H1 (cell line): ENCODE measurements at regions not wholly inside any gene's neighbourhood (a gene's known extent, or its start where the extent isn't known, plus 50 kb on each side); places are given as distances from the start of the nearest gene placed in this dataset.

Source experiments
- CTCF ChIA-PET: fragments of 300-600 bp; sonication (Branson Sonifier 250); formaldehyde crosslinking; loops from one replicate; lab custom pipeline; 2021; ENCODE audit not compliant: partially characterized antibody; lab: Charles Lee
- POLR2A ChIA-PET: fragments of 300-600 bp; sonication (Branson Sonifier 250); formaldehyde crosslinking; loops from one replicate; lab custom pipeline; 2021; ENCODE audit warnings: inconsistent platforms; ENCODE audit not compliant: partially characterized antibody; lab: Charles Lee
- DNase-seq, 2 experiments: peaks; one replicate each; pipeline versions ENCODE4 v3.0.0 to v3.0.0-alpha.2; 2010 to 2022; ENCODE audit warnings: low spot score in 2 of 2, low read depth in 1 of 2, mixed read lengths in 1 of 2
- FAIRE-seq: peaks from 2 replicates; lab custom pipeline; 2011; peaks lifted over from hg19 to GRCh38; lab: Jason Lieb, UNC
- H2AFZ ChIP-seq: 2 replicates; pipeline ENCODE4 v1.8.1; 2012; ENCODE audit warnings: low read length, inconsistent platforms
- H2AK5ac ChIP-seq: 2 replicates; pipeline ENCODE4 v1.6.1; 2013; ENCODE audit warnings: low read depth, low read length
- H2BK120ac ChIP-seq: replicated peaks from 2 replicates; pipeline ENCODE3; 2013; ENCODE audit warnings: low read depth, low read length, inconsistent platforms
- H2BK12ac ChIP-seq: 2 replicates; pipeline ENCODE4 v1.6.1; 2013; ENCODE audit warnings: low read depth, low read length
- H2BK15ac ChIP-seq: 2 replicates; pipeline ENCODE4 v1.6.1; 2013; ENCODE audit warnings: low read length
- H2BK20ac ChIP-seq: 2 replicates; pipeline ENCODE4 v1.6.1; 2013; ENCODE audit warnings: low read length
- H2BK5ac ChIP-seq: 2 replicates; pipeline ENCODE4 v1.6.1; 2013; ENCODE audit warnings: low read depth, low read length
- H3K14ac ChIP-seq: 2 replicates; pipeline ENCODE4 v1.6.1; 2013; ENCODE audit warnings: inconsistent platforms; ENCODE audit not compliant: insufficient read length
- H3K18ac ChIP-seq: 2 replicates; pipeline ENCODE4 v1.6.1; 2013; ENCODE audit warnings: low read length; ENCODE audit errors: extremely low read depth
- H3K23ac ChIP-seq: 2 replicates; pipeline ENCODE4 v1.6.1; 2013; ENCODE audit warnings: inconsistent platforms; ENCODE audit not compliant: insufficient read length
- H3K23me2 ChIP-seq: 2 replicates; pipeline ENCODE4 v1.6.1; 2013; ENCODE audit warnings: low read depth, low read length
- H3K27ac ChIP-seq: 2 replicates; pipeline ENCODE4 v1.6.1; 2011; ENCODE audit warnings: low read depth, low read length, inconsistent platforms
- H3K27me3 ChIP-seq, 4 experiments: replicated peaks in 1 of 4; 1 replicate in 1 of 4; 2 replicates in 3 of 4; pipeline versions ENCODE4 v1.6.1 to v1.8.1; 2011 to 2013; ENCODE audit warnings: low read length in 3 of 4, mild to moderate bottlenecking in 3 of 4, inconsistent platforms in 2 of 4, mixed read lengths in 2 of 4, moderate library complexity in 1 of 4; ENCODE audit not compliant: control insufficient read depth in 3 of 4, insufficient read depth in 3 of 4; ENCODE audit errors: extremely low read depth in 1 of 4
- H3K36me3 ChIP-seq, 4 experiments: 2 replicates each; pipeline versions ENCODE4 v1.6.1 to v1.8.1; 2011 to 2013; ENCODE audit warnings: mild to moderate bottlenecking in 4 of 4, low read length in 3 of 4, moderate library complexity in 2 of 4, control low read depth in 1 of 4, inconsistent platforms in 1 of 4; ENCODE audit not compliant: insufficient read depth in 4 of 4, control insufficient read depth in 2 of 4
- H3K4ac ChIP-seq: replicated peaks from 2 replicates; pipeline ENCODE3; 2013; ENCODE audit warnings: low read length, low read depth, mixed read lengths, inconsistent platforms; ENCODE audit not compliant: insufficient read length
- H3K4me1 ChIP-seq, 4 experiments: replicated peaks in 1 of 4; 1 replicate in 1 of 4; 2 replicates in 3 of 4; pipeline versions ENCODE4 v1.6.1 to v1.8.1; 2011 to 2013; ENCODE audit warnings: low read length in 3 of 4, inconsistent platforms in 2 of 4, mixed read lengths in 1 of 4; ENCODE audit not compliant: insufficient read depth in 4 of 4, control insufficient read depth in 3 of 4
- H3K4me2 ChIP-seq, 2 experiments: 2 replicates each; pipeline versions ENCODE4 v1.6.1 to v1.8.1; 2011 to 2013; ENCODE audit warnings: low read depth in 2 of 2, low read length in 2 of 2, control low read depth in 1 of 2, inconsistent platforms in 1 of 2, mild to moderate bottlenecking in 1 of 2; ENCODE audit not compliant: insufficient read depth in 1 of 2
- H3K4me3 ChIP-seq, 4 experiments: fragments of 200-600, 300-600 bp in 1 of 4; sonication (generic), shearing (Covaris generic), sonication (Bioruptor Twin) in 1 of 4; 2 replicates each; pipeline versions ENCODE4 v1.5.1 to v1.8.1; 2011 to 2016; ENCODE audit warnings: low read length in 4 of 4, low read depth in 3 of 4, control low read depth in 2 of 4, inconsistent platforms in 2 of 4, mild to moderate bottlenecking in 2 of 4, mixed read lengths in 1 of 4, moderate library complexity in 1 of 4; ENCODE audit not compliant: insufficient read depth in 2 of 4; ENCODE audit errors: extremely low read depth in 1 of 4
- H3K56ac ChIP-seq: replicated peaks from 2 replicates; pipeline ENCODE3; 2013; ENCODE audit warnings: low read depth, mild to moderate bottlenecking, mixed read lengths, low read length, inconsistent platforms; ENCODE audit not compliant: insufficient read length
- H3K79me1 ChIP-seq: 2 replicates; pipeline ENCODE4 v1.6.1; 2013; ENCODE audit warnings: low read depth, low read length, control low read depth
- H3K79me2 ChIP-seq, 2 experiments: 2 replicates each; pipeline versions ENCODE4 v1.6.1 to v1.8.1; 2012 to 2013; ENCODE audit warnings: low read length in 2 of 2, mild to moderate bottlenecking in 2 of 2, inconsistent platforms in 1 of 2; ENCODE audit not compliant: insufficient read depth in 2 of 2, control insufficient read depth in 1 of 2
- H3K9ac ChIP-seq, 4 experiments: replicated peaks in 1 of 4; 1 replicate in 1 of 4; 2 replicates in 3 of 4; pipeline versions ENCODE4 v1.6.1 to v1.8.1; 2011 to 2013; ENCODE audit warnings: low read depth in 3 of 4, low read length in 3 of 4, control low read depth in 2 of 4, mild to moderate bottlenecking in 2 of 4, moderate library complexity in 2 of 4, inconsistent platforms in 1 of 4; ENCODE audit errors: extremely low read depth in 1 of 4
- H3K9me3 ChIP-seq, 2 experiments: 2 replicates each; pipeline versions ENCODE4 v1.6.1 to v1.8.1; 2012 to 2013; ENCODE audit warnings: mild to moderate bottlenecking in 2 of 2, moderate library complexity in 2 of 2, control low read depth in 1 of 2, inconsistent platforms in 1 of 2, low read depth in 1 of 2, low read length in 1 of 2, mixed read lengths in 1 of 2; ENCODE audit not compliant: insufficient read depth in 2 of 2
- H4K20me1 ChIP-seq, 2 experiments: replicated peaks in 1 of 2; 2 replicates each; pipeline versions ENCODE3 to v1.8.1; 2011 to 2013; ENCODE audit warnings: inconsistent platforms in 2 of 2, low read length in 2 of 2, mild to moderate bottlenecking in 1 of 2; ENCODE audit not compliant: insufficient read depth in 2 of 2, control insufficient read depth in 1 of 2
- H4K5ac ChIP-seq: 2 replicates; pipeline ENCODE4 v1.6.1; 2013; ENCODE audit warnings: low read length, low read depth, mixed read lengths, inconsistent platforms; ENCODE audit not compliant: insufficient read length
- H4K8ac ChIP-seq: 2 replicates; pipeline ENCODE4 v1.8.0; 2013; ENCODE audit warnings: mild to moderate bottlenecking, moderate library complexity, low read length, inconsistent platforms; ENCODE audit not compliant: insufficient read depth; ENCODE audit errors: extremely low read depth
- H4K91ac ChIP-seq: replicated peaks from 2 replicates; pipeline ENCODE3; 2013; ENCODE audit warnings: low read length, mixed read lengths, inconsistent platforms; ENCODE audit not compliant: insufficient read length
- BACH1 ChIP-seq: IDR thresholded peaks from 2 replicates; pipeline ENCODE4 v1.6.1; 2012; ENCODE audit warnings: low read length, improper control_type of control experiment
- EP300 ChIP-seq, 2 experiments: IDR thresholded peaks; 1 replicate in 1 of 2; 2 replicates in 1 of 2; pipeline ENCODE4 v1.6.1; 2011 to 2012; ENCODE audit warnings: low read depth in 2 of 2, low read length in 2 of 2, mild to moderate bottlenecking in 2 of 2, borderline replicate concordance in 1 of 2, inconsistent platforms in 1 of 2, moderate library complexity in 1 of 2
- SP4 ChIP-seq: IDR thresholded peaks from 2 replicates; pipeline ENCODE4 v1.6.1; 2012; ENCODE audit warnings: low read length, inconsistent platforms
- WGBS, 2 experiments: shearing (Covaris generic) in 1 of 2; methylation state at CpG; one replicate each; pipeline versions ENCODE4 v1.1.6 to v1.1.7; 2013 to 2015; ENCODE audit warnings: low lambda C conversion rate in 2 of 2, mixed read lengths in 2 of 2, inconsistent platforms in 1 of 2, low coverage in 1 of 2, missing lambda C conversion rate in 1 of 2; ENCODE audit not compliant: insufficient replicate concordance in 2 of 2, insufficient coverage in 1 of 2, insufficient read length in 1 of 2; ENCODE audit errors: extremely low coverage in 1 of 2, missing lambda C conversion rate in 1 of 2; 5-methylcytosine and 5-hydroxymethylcytosine counted together

GRCh38 chr14:101045511-101045910 is 142.0 kb upstream of the RTL1 start:
- Histone ChIP-seq H2AK5ac (no peak overlapping the region), H4K8ac (no peak overlapping the region), H2BK12ac (no peak overlapping the region), H3K27me3 (no peaks in the 10 kb centered on the region), H3K79me2 (no peaks in the 10 kb centered on the region), H3K4me1 (no peaks in the 10 kb centered on the region; a peak in 1 of 7 replicates), H2BK15ac (no peak overlapping the region), H4K91ac (no peak overlapping the region), H4K20me1 (no peaks in the 10 kb centered on the region), H3K4me3 (no peak overlapping the region), H3K23ac (no peak overlapping the region), H3K14ac (no peak overlapping the region), H3K4me2 (no peak overlapping the region), H2BK120ac (no peak overlapping the region), H2AFZ (no peak overlapping the region), H3K36me3 (no peaks in the 10 kb centered on the region), H2BK20ac (no peak overlapping the region), H3K18ac (no peak overlapping the region), H3K9me3 (peaks cover 2 to 6% of the 10 kb centered on the region in 2 experiments; a peak in 2 of 4 replicates), H3K4ac (no peak overlapping the region), H3K27ac (no peak overlapping the region), H3K23me2 (no peaks in the 10 kb centered on the region), H4K5ac (no peak overlapping the region), H3K79me1 (no peaks in the 10 kb centered on the region), H2BK5ac (no peak overlapping the region), H3K56ac (no peak overlapping the region), H3K9ac (no peak overlapping the region)
- 85% methylated on average over 8 of the region's 9 CpGs; no CpG with 5 or more reads in 1 of the 2 experiments for WGBS, 2 experiments
- POLR2A ChIA-PET: no interaction called here
- TF ChIP-seq SP4 (no peak), BACH1 (no peak), EP300 (IDR thresholded peaks at IDR 0.05; ENCODE audit: borderline replicate concordance in 1 of 2, low read depth in 2 of 2, low read length in 2 of 2) (no peak)
- no peak for FAIRE-seq
- no peak for DNase-seq
- CTCF ChIA-PET: interaction anchor here (1.2 kb wide), 1 partner anchor 144 kb away, joined by 3 read pairs; no protein-coding TSS in a partner anchor
